Stimulated activated CD4-positive, alpha-beta T cell treated with anti-CD3 and anti-CD28 coated beads, Interleukin-4, amount 100 ng/mL, for 24 hours (primary cell): ENCODE measurements at regions not wholly inside any gene's neighbourhood (a gene's known extent, or its start where the extent isn't known, plus 50 kb on each side); places are given as distances from the start of the nearest gene placed in this dataset.

ENCODE experiments used
- DNase-seq: peaks from one replicate; pipeline ENCODE4 v3.0.0-alpha.2; 2020

DNA sequence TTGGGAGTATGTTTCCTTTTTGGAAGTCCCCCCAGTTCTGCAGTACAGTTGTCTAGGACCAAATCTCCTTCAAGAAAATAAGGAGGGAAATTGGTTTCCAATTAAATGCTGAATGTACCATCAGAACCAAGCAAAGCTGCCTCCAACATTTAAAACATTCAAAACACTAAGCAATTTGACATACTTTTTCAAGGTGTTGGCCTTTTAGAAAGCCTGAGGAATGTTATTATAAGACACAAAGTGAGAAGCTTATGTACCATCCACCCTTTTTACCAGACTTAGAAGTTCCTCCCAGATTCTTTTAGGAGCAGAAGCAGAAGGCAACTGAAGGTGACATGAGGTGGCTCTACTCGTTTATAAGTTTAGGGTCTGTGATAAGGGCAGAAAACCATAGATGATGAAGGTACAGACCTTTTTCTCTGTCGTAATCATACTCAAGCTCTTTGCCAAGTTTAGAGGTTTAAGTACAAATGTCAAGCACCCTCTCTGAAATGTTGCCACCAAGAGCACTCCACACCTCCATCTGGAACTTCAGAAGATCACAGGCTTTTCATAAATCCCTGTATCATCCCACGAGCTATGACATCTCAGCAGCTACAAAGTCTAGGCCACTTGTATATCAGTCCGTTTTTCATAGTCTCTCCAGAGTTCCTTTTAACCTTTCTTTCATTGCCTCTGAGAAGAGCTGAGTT is 282.5 kb upstream of the THBS1 start:
- DNase-seq, result no peak

DNA sequence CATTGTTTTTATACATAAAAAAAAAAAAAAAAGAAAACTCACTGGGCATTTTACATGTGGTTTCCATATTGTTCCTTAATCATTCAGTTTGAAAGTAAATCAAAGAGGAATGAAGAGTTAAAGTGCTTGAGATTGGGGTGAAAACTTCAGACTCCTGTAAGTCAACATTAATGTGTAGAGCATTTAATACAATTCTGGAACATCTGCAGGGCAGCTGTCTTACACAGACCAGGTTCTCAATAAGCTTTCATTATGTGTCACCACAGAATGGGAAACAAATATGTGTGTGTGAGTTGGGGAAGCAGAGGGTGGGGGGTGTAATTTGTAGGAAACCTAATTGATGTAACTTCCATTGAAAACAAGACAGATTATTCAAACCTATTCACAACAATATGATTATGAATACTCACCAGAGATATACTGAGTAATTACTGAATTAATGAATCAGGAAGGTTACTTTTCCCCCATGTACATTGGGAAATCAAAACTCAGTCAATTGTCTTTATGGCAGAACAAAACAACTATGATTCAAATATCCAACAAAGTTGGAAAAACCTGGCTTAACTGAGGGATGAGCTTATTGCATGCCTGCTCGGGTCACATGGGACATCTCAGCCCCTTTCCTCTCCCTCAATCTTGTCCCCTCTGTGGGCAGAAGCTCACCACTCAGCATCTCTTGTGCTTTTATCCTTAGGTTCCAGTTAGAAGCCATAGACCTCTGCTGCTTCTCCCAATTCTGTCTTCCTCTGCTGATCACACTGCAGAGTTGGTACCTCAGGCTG is 281.2 kb upstream of the THBS1 start:
- DNase-seq, result no peak

DNA sequence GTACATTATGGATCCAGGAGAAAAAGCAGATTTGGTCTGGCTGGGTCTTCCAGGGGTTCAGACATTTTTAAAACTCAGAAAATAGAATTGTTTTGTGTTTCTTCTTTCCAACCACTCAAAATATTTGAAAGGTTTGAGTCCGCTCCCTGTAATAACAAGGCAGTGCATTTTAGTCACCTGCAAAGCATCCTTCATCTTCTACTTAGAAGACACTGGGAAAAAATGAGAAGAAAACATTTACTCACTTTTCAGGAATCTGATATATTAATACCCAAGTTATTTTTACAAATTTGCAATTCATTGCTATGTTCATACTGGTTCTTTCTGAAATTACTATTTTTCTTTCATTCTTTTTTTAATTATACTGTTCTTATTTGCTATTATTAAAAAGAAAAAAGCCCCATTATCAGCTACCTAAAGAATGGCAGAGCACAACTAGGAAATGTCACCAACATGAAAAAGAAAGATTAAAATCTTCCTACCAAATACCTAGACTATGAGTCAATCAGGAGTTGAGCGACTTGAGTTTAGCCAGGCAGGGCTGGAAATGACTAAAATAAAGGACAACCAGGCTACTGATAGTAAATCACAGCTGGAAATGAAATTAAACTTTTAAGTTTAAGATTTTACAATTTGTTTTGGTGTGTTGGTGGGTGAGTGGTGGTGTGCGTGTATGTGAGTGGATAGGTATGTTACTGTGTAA is 280.3 kb upstream of the THBS1 start:
- DNase-seq, result no peak

DNA sequence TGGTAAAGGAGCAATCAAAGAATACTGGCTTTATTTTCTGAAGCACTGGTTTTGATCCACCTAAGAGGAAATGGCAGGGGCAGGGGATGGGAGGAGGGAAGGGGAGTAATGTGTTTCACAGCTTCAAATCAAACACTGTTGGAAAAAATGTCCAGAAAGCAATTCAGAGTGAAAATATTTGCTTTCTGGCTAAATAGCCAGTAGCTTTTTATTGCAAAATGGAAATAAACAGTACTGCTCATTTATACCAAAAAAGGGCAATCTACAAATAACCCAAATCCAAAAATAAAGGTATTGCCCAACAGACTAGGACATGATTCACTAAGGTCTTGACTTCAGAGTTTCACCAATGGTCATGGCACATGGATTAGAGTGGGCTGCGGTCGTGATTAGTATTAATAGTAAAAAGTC is 279.3 kb upstream of the THBS1 start:
- no peak for DNase-seq

DNA sequence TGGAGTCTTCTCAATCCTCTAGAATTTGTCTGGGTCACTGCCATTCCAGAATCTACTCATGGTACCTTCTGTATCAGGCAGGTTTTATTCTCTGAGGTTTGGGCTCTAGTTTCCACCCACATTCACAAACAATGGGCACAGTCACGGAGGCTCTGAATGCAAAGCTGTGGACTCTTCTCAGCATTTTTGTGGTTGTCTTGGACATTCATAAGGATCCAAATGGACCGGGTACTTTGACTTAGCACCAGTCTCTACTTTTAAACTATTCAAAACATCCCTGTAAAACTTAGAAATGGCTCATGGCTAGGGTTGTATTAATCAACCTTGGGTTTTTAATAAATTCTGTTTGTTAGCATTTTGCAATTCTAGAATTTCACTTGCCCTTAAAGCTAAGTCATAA is 277.9 kb upstream of the THBS1 start:
- DNase-seq, result no peak

DNA sequence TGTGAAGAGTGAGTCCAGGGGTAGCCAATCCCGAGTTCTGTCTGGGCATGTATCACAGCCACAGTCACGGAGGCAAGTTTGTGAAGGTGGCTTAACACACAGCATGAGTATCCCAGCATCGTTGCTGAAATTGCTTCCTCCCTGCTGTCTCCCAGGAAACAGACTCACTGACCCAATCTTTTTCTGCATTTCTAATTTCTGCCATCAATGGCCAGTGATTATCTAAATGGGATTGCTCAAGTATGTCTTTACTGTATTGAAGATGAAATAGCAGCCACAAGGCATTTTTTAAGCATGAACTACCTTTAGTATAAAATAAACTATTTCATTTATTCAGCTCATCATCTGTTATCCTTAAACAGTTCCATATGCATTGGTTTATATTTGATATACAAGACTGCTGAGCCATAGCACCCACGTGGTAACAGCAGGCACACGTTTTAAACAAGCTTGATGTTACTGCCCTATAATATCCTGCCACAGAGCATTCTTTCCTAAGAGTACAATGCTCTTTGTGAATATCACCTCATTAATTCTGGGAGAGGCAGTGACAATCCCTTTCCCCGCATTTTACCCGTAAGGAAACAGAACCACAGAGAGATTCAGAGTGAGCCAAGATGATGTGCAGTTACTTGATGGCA is 276.6 kb upstream of the THBS1 start:
- no peak for DNase-seq

DNA sequence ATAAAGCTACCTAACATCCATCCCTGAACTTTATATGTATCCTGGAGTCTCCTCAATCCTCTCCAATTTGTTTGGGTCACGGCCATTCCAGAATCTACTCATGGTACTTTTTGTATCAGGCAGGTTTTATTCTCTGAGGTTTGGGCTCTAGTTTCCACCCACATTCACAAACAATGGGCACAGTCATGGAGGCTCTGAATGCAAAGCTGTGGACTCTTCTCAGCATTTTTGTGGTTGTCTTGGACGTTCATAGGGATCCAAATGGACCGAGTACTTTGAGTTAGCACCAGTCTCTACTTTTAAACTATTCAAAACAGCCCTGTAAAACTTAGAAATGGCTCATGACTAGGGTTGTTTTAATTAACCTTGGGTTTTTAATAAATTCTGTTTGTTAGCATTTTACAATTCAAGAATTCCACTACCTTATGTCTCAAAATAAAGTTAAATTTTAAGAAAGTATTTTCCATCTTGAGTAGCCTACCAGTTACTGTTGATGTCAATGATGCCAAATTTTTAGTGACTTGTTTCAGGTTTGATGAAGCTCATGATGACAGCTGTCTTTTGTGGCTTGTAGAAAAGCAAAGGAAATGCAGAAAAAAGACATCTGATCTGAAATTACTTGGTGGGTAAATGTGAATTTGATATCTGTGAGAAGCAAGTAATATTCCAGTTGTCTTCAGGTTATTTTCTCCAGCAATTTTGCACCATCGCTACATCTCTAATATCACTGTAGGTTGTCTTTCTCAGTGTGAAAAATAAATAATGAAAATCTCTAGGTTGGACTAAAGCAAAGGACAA is 275.7 kb upstream of the THBS1 start:
- DNase-seq, result no peak

DNA sequence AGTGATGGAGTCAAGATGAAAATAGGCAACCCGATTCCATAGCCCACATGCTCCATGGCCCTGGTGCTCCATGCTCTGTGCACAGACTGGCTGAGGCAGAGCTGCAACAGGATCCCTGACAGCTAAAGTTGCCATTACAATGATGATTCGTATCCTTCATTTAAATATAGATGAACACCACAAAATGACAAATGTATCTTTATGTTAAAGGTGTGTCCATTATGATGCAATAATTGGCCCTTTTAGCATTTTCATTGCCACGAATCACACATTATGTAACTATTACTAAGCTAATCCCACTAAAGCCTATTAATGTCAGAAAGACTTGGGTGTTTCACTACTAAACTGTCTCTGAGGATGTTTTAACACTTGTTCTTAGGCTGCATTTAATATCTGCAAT is 270.2 kb upstream of the THBS1 start:
- no peak for DNase-seq

DNA sequence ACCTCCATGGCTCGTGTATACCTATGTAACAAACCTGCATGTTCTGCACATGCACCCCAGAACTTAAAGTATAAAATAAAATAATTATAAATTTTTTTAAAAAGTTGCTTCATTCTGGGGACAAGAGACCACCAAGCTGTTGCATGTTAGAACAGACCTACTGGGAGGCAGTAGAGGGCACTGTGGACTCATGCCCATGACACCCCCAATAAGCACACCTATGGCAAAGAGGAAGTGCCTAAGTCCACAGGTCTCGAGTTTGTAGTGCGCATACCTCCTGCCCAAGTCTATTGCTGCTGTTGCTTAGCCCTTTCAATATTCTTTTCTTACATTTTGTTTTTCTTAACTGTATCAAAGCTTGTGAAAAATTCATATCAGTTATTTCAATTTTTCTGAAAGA is 267.9 kb upstream of the THBS1 start:
- DNase-seq, result no peak

DNA sequence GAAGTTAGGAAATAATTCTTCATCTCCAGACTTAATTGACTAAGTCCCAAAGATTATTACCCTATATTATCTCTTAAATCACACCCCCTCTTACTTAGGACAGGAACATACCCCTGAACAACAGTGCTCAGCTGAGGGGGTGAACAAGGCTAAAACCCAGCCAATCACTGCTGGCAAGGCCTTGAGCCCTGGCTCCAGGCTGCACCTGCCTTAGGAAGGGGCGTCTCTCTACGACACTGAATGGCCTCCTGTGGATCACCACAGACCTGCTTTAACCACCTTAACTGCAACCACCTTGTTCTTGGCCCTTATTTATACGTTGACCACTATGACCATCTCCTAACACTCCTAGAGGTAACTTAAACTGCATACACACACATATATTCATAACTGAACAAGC is 267.4 kb upstream of the THBS1 start:
- DNase-seq, result no peak

DNA sequence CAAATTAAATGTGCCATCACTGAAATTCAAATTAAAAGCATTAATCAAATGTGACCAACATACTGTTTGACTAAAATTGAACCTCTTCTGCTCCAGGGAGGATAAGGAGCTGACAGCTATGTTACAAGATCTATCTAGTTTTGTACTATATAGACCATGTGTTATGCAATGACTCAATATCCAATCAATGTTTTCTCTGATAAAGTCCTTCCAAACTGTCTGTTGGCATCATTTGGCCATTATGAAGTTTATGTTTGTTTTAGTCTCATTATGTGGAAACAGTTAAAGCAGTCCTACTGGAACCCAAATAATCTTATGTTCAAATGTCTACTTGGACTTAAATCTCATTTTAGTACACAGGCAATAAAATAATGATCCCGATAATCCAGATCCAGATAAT is 267.0 kb upstream of the THBS1 start:
- no peak for DNase-seq

DNA sequence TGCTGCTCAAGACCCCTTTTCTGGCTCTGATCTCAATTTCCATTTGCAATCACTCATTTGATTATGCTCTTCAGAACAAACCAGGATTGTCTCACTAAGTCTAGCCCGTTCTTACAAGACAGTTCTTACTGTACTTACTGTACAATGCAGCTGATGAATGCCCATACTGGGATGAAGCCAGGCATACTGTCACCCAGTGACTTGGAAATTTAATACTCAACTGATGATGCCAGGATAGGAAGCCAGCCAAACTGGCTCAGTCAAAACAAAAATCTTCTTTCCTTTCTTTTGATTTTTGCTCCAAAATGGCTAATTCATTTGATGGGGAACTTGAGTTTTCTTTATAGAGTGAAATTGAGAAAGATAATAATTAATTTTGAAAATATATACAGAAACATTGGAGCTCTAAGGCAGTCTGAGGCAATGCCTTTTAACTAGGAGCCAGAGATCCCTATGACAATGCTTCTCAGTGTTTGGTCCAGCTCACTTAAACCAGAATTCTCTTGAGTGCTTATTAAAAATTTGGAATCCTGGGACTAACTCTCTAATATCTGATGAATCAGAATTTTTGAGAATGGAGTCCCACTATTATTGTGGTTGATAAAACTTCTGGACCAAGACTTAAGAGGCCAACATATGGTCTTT is 265.6 kb upstream of the THBS1 start:
- DNase-seq, result no peak

DNA sequence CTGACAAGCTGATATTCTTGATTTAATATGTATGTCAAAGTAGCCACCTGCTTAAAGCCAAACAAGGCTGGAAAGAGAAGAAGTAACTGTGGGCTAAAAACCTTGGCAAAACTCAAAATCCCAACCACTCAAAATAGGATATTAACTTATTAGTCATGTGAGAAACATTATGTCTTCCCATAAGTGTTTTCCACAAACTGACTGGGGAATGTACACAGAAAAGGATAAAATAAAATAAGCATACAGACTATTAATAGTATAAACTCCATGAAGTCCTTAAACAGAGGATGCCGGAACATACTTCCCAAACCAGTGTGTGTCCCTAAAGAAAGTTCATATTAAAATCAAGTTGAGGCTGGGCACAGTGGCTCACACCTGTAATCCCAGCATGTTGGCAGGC is 263.7 kb upstream of the THBS1 start:
- no peak for DNase-seq

DNA sequence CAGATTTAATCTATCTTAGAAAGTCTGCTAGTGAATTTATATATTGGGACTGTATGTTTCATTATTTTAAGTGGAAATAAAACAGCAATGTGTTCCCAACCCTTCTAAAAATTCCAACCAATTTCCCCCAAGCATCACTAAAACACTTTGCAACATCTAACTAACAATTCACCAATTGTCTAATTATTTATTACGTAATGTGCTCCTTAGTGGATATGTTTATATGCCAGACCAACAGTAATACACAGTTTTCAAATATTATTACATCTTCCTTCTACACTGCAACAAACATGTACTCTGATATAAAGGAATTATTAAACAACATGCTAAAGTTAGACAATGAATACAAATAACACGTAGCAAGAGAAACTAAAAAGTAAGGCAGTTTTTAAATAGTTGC is 262.6 kb upstream of the THBS1 start:
- DNase-seq, result no peak

DNA sequence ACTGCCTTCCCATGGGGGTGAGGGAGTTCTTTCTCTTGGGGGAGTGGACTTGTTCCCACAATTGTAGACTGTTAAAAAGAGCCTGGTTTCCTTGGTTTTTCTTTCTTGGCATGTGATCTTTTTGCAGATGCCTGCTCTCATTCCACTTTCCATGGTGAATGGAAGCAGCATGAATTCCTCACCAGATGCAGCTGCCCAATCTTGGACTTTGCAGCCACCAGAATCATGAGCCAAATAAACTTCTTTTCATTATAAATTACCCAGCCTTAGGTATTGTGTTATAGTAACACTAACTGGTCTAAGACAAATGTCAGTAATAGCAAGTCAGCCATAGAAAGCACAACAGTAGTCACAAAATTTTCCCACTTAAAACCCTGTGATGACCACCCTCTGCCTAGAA is 260.5 kb upstream of the THBS1 start:
- no peak for DNase-seq

DNA sequence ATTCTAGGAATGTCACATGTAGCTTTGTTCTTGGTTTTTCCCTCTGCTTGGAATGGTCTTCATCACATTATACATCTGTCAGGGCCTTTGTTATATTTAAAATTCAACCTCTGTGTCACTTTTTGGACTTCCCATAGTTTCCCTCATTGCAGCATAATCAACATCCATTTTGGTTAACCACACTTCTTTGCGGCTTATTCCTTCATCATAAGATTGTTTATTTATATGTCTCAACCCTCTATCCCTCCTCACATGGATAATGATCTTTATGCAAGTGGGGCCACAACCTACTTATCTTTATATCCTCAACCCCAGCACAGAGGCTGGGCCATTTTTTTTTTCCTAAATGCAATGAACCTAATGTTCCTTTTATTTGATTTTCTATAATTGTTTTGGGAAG is 260.0 kb upstream of the THBS1 start:
- no peak for DNase-seq

DNA sequence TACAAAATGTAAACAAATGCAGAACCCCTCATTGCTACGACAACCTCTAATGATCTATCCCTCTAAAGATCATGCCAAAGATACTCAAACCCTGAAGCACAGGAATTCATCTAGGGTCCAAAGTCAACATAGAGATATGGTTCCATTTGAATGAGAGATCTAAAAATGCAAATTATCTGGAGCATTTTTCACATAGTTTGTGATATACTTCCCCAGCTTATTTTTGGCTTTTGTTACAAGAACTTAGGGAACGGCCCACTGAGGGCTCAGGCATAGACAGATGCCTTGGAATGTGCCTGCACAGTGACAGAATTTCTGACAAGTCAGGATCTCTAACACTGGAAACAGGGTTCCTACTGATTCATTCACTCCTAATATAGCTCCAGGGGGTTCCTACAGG is 258.9 kb upstream of the THBS1 start:
- DNase-seq, result no peak

DNA sequence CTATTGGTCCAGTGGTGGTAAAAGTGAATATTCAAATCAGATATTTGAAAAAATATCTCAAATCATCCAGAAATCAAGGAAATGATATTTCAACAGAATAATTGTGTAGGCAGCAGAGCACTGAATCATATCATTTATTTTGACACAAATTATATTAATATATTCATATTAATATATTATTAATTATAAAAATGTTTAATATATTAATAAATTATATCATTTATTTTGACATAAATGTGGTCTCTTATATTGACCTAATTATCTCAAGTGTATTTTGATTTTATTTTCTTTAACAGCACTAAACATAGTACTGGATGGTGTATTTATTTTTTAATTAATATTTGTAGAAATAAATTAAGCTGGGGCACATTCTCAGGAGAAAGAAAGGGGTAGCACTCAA is 257.7 kb upstream of the THBS1 start:
- DNase-seq, result no peak

DNA sequence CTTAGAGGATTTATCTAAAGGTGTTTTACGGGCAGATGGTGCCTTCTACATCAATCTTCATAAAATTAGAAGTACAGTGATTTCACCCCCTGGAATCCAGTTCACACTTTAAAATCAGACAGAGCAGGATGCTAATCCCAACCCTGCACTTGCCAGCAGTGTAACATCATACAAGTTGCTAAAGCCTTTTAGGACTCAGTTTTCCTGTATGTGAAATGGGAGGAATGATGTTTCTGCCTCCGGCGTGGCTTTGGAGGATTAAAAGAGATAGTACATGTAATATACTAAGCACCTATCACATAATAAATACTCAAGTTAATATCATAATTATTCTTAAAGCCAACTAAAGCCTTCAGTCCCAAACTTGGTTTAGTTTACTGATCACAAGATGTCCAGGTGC is 257.2 kb upstream of the THBS1 start:
- no peak for DNase-seq

DNA sequence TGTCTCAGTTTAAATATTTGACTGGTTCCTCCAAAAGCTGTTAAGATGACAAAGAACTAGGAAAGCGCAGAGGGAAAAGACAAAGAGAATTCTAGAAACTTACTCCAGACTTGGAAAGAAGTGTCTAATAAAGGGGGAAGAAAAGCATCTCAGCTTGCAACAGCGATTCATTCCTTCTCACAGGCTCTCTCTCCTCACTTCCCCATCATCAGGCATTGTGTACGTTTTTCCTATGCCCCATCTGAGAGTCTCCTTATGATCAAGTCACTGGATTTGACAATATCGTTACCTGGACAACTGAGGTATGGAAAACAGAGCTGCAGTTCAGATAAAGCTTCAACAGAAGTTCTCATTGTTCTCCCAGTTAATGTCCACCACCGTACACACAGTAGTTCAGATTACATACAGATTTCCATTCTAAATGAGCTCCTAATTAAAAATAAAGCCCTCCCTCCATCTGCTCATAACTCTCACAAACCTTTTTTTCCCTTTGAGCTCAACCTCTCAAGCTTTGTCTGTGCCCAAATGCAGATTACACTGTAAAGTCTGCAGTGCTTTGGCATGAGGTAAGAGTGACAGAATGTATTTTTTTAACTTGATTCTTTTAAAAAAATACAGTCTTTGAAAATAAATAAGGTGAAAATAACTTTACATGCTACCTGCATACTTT is 254.4 kb upstream of the THBS1 start:
- no peak for DNase-seq

DNA sequence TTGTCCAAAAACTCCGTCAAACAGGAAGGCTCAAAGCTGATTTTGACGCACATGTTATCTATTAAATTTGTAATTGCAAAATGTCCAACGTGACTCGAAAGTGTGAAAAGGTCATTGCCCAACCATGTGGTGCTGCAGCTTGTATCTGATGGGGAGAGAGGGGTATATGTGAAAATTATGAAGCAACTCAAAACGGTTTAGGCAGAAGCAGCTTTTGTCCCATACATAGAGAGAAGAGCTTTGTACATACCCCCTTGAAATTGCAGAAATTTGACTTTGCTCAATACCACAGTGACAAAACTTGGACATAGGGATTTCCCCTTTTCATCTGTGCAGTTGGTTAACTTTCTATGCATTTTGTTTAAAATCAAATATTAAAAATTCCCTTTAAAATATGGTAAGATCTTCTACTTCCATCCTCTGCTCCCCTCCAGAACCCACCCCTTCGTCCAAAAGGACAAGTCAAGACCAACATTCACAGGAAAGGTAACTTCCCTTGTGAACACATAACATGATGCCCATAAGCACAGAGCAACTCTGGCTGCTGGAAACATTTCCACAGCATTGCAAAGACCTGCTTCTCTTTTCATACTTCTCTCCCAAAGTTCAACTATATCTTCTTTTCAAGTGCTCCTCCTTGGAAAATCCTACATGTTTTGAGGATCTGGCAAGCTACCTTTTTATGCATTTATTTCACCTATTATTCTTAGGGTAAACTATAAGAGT is 253.7 kb upstream of the THBS1 start:
- no peak for DNase-seq
